ENCODE measurements at regions not wholly inside any gene's neighbourhood (a gene's known extent, or its start where the extent isn't known, plus 50 kb on each side); places are given as distances from the start of the nearest gene placed in this dataset.

GRCh38 chr6:22003287-22003686 lies 293.5 kb downstream of the PRL start:
- no peaks in the 10 kb centered on the region for H3K27me3 ChIP-seq (ENCODE audit: insufficient read depth, low read length, poor library complexity)
- no peaks in the 10 kb centered on the region for H3K9me3 ChIP-seq (ENCODE audit: insufficient read depth, low read length, severe bottlenecking)
- H3K79me2 ChIP-seq (ENCODE audit: insufficient read depth, low read length): no peaks in the 10 kb centered on the region
- no peak overlapping the region for H3K4me3 ChIP-seq (ENCODE audit: low read depth in 1 of 2, low read length in 2 of 2)
- H4K20me1 ChIP-seq (ENCODE audit: insufficient read depth, low read length): no peaks in the 10 kb centered on the region
- ATAC-seq (ENCODE audit: insufficient read depth, low read depth): no peak
- peaks cover 8% of the 10 kb centered on the region; the same call in 1 of the 2 replicates for H3K4me1 ChIP-seq (ENCODE audit: insufficient read depth, low read length)
- H3K9ac ChIP-seq (ENCODE audit: low read depth, low read length): no peak overlapping the region
- no peak overlapping the region for H3K27ac ChIP-seq (ENCODE audit: low read length)
- H3K4me2 ChIP-seq (ENCODE audit: insufficient read depth, low read length): no peak overlapping the region
- DNase-seq: no peak
- TF ChIP-seq EZH2 (IDR thresholded peaks at IDR 0.05; ENCODE audit: borderline replicate concordance, low read depth, low read length, severe bottlenecking) (no peak), CTCF (IDR thresholded peaks at IDR 0.05; ENCODE audit: borderline replicate concordance, extremely low read depth, low read length, poor library complexity, severe bottlenecking) (no peak)
- H3K36me3 ChIP-seq (ENCODE audit: insufficient read depth, low read length): no peaks in the 10 kb centered on the region
- H2AFZ ChIP-seq (ENCODE audit: low read depth, low read length): no peak overlapping the region

- H3K36me3 ChIP-seq (ENCODE audit: insufficient read depth, low read length): no peaks in the 10 kb centered on the region
- H2AFZ ChIP-seq (ENCODE audit: low read depth, low read length): no peak overlapping the region
- no peaks in the 10 kb centered on the region for H4K20me1 ChIP-seq (ENCODE audit: insufficient read depth, low read length)
- H3K4me1 ChIP-seq (ENCODE audit: insufficient read depth, low read length): peaks cover 2% of the 10 kb centered on the region; the same call in 1 of the 2 replicates
- TF ChIP-seq CTCF (IDR thresholded peaks at IDR 0.05; ENCODE audit: borderline replicate concordance, extremely low read depth, low read length, poor library complexity, severe bottlenecking): no peak
- no peak for TF ChIP-seq EZH2 (IDR thresholded peaks at IDR 0.05; ENCODE audit: borderline replicate concordance, low read depth, low read length, severe bottlenecking)
- H3K79me2 ChIP-seq (ENCODE audit: insufficient read depth, low read length): no peaks in the 10 kb centered on the region
- DNase-seq: no peak
- no peaks in the 10 kb centered on the region for H3K27me3 ChIP-seq (ENCODE audit: insufficient read depth, low read length, poor library complexity)
- no peak overlapping the region for H3K4me2 ChIP-seq (ENCODE audit: insufficient read depth, low read length)
- H3K4me3 ChIP-seq (ENCODE audit: low read depth in 1 of 2, low read length in 2 of 2): no peak overlapping the region
- H3K9ac ChIP-seq (ENCODE audit: low read depth, low read length): no peak overlapping the region
- no peak overlapping the region for H3K27ac ChIP-seq (ENCODE audit: low read length)
- no peaks in the 10 kb centered on the region for H3K9me3 ChIP-seq (ENCODE audit: insufficient read depth, low read length, severe bottlenecking)
- no peak for ATAC-seq (ENCODE audit: insufficient read depth, low read depth)
Observed at GRCh38 chr6:22006795-22007194, 290.0 kb downstream of the PRL start.

GRCh38 chr6:22007469-22007868 lies 289.4 kb downstream of the PRL start:
- no peak overlapping the region for H3K4me3 ChIP-seq (ENCODE audit: low read depth in 1 of 2, low read length in 2 of 2)
- H3K9ac ChIP-seq (ENCODE audit: low read depth, low read length): no peak overlapping the region
- H3K4me1 ChIP-seq (ENCODE audit: insufficient read depth, low read length): peaks cover 4% of the 10 kb centered on the region; the same call in 1 of the 2 replicates
- no peaks in the 10 kb centered on the region for H3K36me3 ChIP-seq (ENCODE audit: insufficient read depth, low read length)
- TF ChIP-seq CTCF (IDR thresholded peaks at IDR 0.05; ENCODE audit: borderline replicate concordance, extremely low read depth, low read length, poor library complexity, severe bottlenecking): no peak
- H2AFZ ChIP-seq (ENCODE audit: low read depth, low read length): no peak overlapping the region
- H3K4me2 ChIP-seq (ENCODE audit: insufficient read depth, low read length): no peak overlapping the region
- no peaks in the 10 kb centered on the region for H3K79me2 ChIP-seq (ENCODE audit: insufficient read depth, low read length)
- no peak for DNase-seq
- no peak for ATAC-seq (ENCODE audit: insufficient read depth, low read depth)
- H3K27ac ChIP-seq (ENCODE audit: low read length): no peak overlapping the region
- no peaks in the 10 kb centered on the region for H4K20me1 ChIP-seq (ENCODE audit: insufficient read depth, low read length)
- no peaks in the 10 kb centered on the region for H3K27me3 ChIP-seq (ENCODE audit: insufficient read depth, low read length, poor library complexity)
- H3K9me3 ChIP-seq (ENCODE audit: insufficient read depth, low read length, severe bottlenecking): no peaks in the 10 kb centered on the region
